Neural cell (in vitro differentiated cells): ENCODE measurements at regions not wholly inside any gene's neighbourhood (a gene's known extent, or its start where the extent isn't known, plus 50 kb on each side); places are given as distances from the start of the nearest gene placed in this dataset.

Experiments used
- H2AFZ ChIP-seq: fragments of 200-600, 300-800 bp; sonication (generic), shearing (Covaris generic); 2 replicates; pipeline ENCODE4 v1.6.0; 2014; ENCODE audit warnings: low read depth, mild to moderate bottlenecking, antibody characterized with exemption, low read length, moderate library complexity
- H3F3A ChIP-seq: fragments of 200-600 bp; shearing (Covaris generic); 2 replicates; pipeline ENCODE4 v1.6.1; 2016; ENCODE audit warnings: mild to moderate bottlenecking, moderate library complexity, mixed read lengths, antibody characterized with exemption, low read length; ENCODE audit not compliant: insufficient read depth, poor library complexity, severe bottlenecking
- H3K27ac ChIP-seq: fragments of 200-600, 300-800 bp; sonication (generic), shearing (Covaris generic); 2 replicates; pipeline ENCODE4 v1.5.1; 2014; ENCODE audit warnings: mild to moderate bottlenecking, low read length, moderate library complexity
- H3K27me3 ChIP-seq: fragments of 300-800, 200-600 bp; sonication (generic), shearing (Covaris generic); 2 replicates; pipeline ENCODE4 v1.6.0; 2014; ENCODE audit warnings: mild to moderate bottlenecking, low read depth, low read length, moderate library complexity; ENCODE audit not compliant: insufficient read depth
- H3K36me3 ChIP-seq: fragments of 300-800, 200-600 bp; sonication (generic), shearing (Covaris generic); 2 replicates; pipeline ENCODE4 v1.5.1; 2014; ENCODE audit warnings: mild to moderate bottlenecking, antibody characterized with exemption, low read length, moderate library complexity; ENCODE audit not compliant: insufficient read depth
- H3K4me2 ChIP-seq: fragments of 300-800, 200-600 bp; sonication (generic), shearing (Covaris generic); 2 replicates; pipeline ENCODE4 v1.6.0; 2014; ENCODE audit warnings: mild to moderate bottlenecking, low read length
- H3K4me3 ChIP-seq: fragments of 300-800, 200-600 bp; sonication (generic), shearing (Covaris generic); 2 replicates; pipeline ENCODE4 v1.5.1; 2014; ENCODE audit warnings: mild to moderate bottlenecking, low read length, moderate library complexity
- H3K79me2 ChIP-seq: fragments of 200-600 bp; shearing (Covaris generic); replicated peaks from 2 replicates; pipeline ENCODE4 v1.6.0; 2014; ENCODE audit warnings: mild to moderate bottlenecking, low read length, moderate library complexity; ENCODE audit not compliant: insufficient read depth
- H3K9ac ChIP-seq: fragments of 300-800, 200-600 bp; sonication (generic), shearing (Covaris generic); 2 replicates; pipeline ENCODE4 v1.6.1; 2016; ENCODE audit warnings: mild to moderate bottlenecking, low read length, mixed read lengths
- H3K9me2 ChIP-seq: fragments of 200-600 bp; shearing (Covaris generic); 2 replicates; pipeline ENCODE4 v1.6.1; 2016; ENCODE audit warnings: mild to moderate bottlenecking, low read length, mixed read lengths; ENCODE audit not compliant: insufficient read depth
- H3K9me3 ChIP-seq: fragments of 200-600, 300-800 bp; sonication (generic), shearing (Covaris generic); 2 replicates; pipeline ENCODE4 v1.6.1; 2016; ENCODE audit warnings: mild to moderate bottlenecking, mixed run types, low read length, moderate library complexity, mixed read lengths
- H4K20me1 ChIP-seq: fragments of 200-600 bp; shearing (Covaris generic); 2 replicates; pipeline ENCODE4 v1.6.1; 2016; ENCODE audit warnings: mild to moderate bottlenecking, mixed run types; ENCODE audit not compliant: insufficient read depth
- CTCF ChIP-seq: fragments of 450-650 bp; IDR thresholded peaks from 2 replicates; pipeline ENCODE4 v1.5.1; 2014; ENCODE audit warnings: antibody characterized with exemption, mild to moderate bottlenecking, moderate library complexity; ENCODE audit not compliant: poor library complexity, severe bottlenecking
- EP300 ChIP-seq: fragments of 450-650 bp; conservative IDR thresholded peaks from 2 replicates; pipeline ENCODE4 v1.6.1; 2014; ENCODE audit warnings: antibody characterized with exemption, mild to moderate bottlenecking, moderate library complexity; ENCODE audit not compliant: poor library complexity, severe bottlenecking
- EZH2 ChIP-seq: fragments of 200-600, 300-800 bp; shearing (Covaris generic), sonication (generic); IDR thresholded peaks from 2 replicates; pipeline ENCODE4 v1.6.1; 2014; ENCODE audit warnings: antibody characterized with exemption, low read length, borderline replicate concordance, mild to moderate bottlenecking; ENCODE audit not compliant: insufficient read depth, poor library complexity, severe bottlenecking
- MXI1 ChIP-seq: fragments of 450-650 bp; conservative IDR thresholded peaks from 2 replicates; pipeline ENCODE4 v1.6.1; 2014; ENCODE audit warnings: antibody characterized with exemption, mild to moderate bottlenecking; ENCODE audit not compliant: poor library complexity, severe bottlenecking
- POLR2AphosphoS5 ChIP-seq: IDR thresholded peaks from 2 replicates; pipeline ENCODE4 v1.6.1; 2012
- RAD21 ChIP-seq: fragments of 450-650 bp; conservative IDR thresholded peaks from 2 replicates; pipeline ENCODE4 v1.6.1; 2014; ENCODE audit warnings: antibody characterized with exemption, mild to moderate bottlenecking, moderate library complexity
- REST ChIP-seq: IDR thresholded peaks from 2 replicates; pipeline ENCODE4 v1.6.1; 2012; ENCODE audit warnings: borderline replicate concordance
- SMC3 ChIP-seq: fragments of 450-650 bp; conservative IDR thresholded peaks from 2 replicates; pipeline ENCODE4 v1.6.1; 2014; ENCODE audit warnings: antibody characterized with exemption, mild to moderate bottlenecking, moderate library complexity; ENCODE audit not compliant: poor library complexity
- TAF1 ChIP-seq: IDR thresholded peaks from 2 replicates; pipeline ENCODE4 v1.6.1; 2012; ENCODE audit warnings: low read depth

- H3K4me3 ChIP-seq, result no peak overlapping the region
- H2AFZ ChIP-seq, result no peak overlapping the region
- no peaks in the 10 kb centered on the region for H4K20me1 ChIP-seq
- H3K9me2 ChIP-seq, result no peaks in the 10 kb centered on the region
- H3K36me3 ChIP-seq, result no peaks in the 10 kb centered on the region
- no peaks in the 10 kb centered on the region for H3K9me3 ChIP-seq
- H3K27me3 ChIP-seq, result no peaks in the 10 kb centered on the region
- no peak overlapping the region for H3K27ac ChIP-seq
- no peaks in the 10 kb centered on the region for H3F3A ChIP-seq
- H3K79me2 ChIP-seq, result no peaks in the 10 kb centered on the region
- no peak overlapping the region for H3K9ac ChIP-seq
- TF ChIP-seq EP300, result no peak
- no peak for TF ChIP-seq RAD21
- TF ChIP-seq CTCF, result no peak
- no peak for TF ChIP-seq REST
- no peak for TF ChIP-seq TAF1
- TF ChIP-seq POLR2AphosphoS5, result no peak
- TF ChIP-seq SMC3, result no peak
- no peak for TF ChIP-seq EZH2
- TF ChIP-seq MXI1, result no peak
- no peak overlapping the region for H3K4me2 ChIP-seq
Observed at GRCh38 chr10:43024942-43025700, 51.7 kb upstream of the RET start.

GRCh38 chr10:43026039-43026973 is 50.6 kb upstream of the RET start:
- no peak for TF ChIP-seq TAF1
- TF ChIP-seq REST, result no peak
- TF ChIP-seq POLR2AphosphoS5, result no peak
- TF ChIP-seq RAD21, result no peak
- TF ChIP-seq EP300, result no peak
- TF ChIP-seq MXI1, result no peak
- TF ChIP-seq CTCF, result no peak
- no peak for TF ChIP-seq SMC3
- no peak for TF ChIP-seq EZH2
- Histone ChIP-seq H3K9me3 (no peaks in the 10 kb centered on the region), H3K27ac (no peak overlapping the region), H3K9ac (no peak overlapping the region), H3K4me2 (no peak overlapping the region), H3K9me2 (no peaks in the 10 kb centered on the region), H3K36me3 (no peaks in the 10 kb centered on the region), H2AFZ (no peak overlapping the region), H4K20me1 (no peaks in the 10 kb centered on the region), H3K79me2 (no peaks in the 10 kb centered on the region), H3K4me3 (no peak overlapping the region), H3K27me3 (no peaks in the 10 kb centered on the region), H3F3A (no peaks in the 10 kb centered on the region)
